GM21825 (cell line): ENCODE measurements at regions not wholly inside any gene's neighbourhood (a gene's known extent, or its start where the extent isn't known, plus 50 kb on each side); places are given as distances from the start of the nearest gene placed in this dataset.
"Not testable (repeated sequence)": the region's sequence is repeated elsewhere in the genome, so short reads cannot be mapped to it uniquely, and the experiment has no call there.

ENCODE experiments used
- ATAC-seq: cut with Tn5 transposase; IDR thresholded peaks from one replicate; pipeline ENCODE4 v1.9.1; 2021; ENCODE audit warnings: mild to moderate bottlenecking, moderate library complexity; ENCODE audit not compliant: unreplicated experiment

DNA sequence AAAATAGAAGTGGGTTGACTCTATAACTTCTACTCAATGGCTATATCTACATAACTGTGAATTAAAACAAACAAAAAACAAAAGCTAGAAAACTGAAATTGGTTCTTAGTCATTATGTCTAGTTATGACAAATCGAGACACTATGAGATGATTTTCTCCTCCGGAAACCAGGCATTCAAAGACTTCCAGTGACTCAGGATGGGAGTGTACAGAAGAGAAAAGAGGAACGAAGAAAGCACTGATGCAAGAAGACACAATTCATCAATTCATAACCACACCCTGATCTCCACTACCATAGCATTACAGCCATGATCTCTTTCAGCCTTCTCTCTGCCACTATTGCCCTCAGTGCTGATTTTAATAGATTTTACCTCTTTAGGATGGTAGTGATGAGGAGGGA, 253.6 kb downstream of the CBLL2 start:
- peak; percentile 99 for ATAC-seq

DNA sequence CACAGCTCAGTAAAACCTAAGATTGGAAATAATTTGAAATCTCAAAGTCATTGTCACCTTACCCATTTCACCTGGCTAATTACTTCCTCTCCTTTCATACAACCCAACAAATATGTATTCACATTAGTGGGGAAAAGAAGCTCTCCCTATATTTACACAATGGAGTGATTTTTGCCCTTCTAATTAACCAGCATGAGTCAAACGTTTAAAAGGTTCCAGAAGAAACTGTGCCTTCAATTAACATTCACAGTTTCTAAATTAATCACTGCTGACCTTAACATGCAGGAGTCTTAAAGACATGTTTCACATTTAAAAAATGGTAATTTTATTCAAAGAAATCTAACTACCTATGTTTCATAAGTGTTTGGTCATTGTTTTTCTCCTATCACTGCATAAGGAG, 254.6 kb downstream of the CBLL2 start:
- ATAC-seq: no peak

DNA sequence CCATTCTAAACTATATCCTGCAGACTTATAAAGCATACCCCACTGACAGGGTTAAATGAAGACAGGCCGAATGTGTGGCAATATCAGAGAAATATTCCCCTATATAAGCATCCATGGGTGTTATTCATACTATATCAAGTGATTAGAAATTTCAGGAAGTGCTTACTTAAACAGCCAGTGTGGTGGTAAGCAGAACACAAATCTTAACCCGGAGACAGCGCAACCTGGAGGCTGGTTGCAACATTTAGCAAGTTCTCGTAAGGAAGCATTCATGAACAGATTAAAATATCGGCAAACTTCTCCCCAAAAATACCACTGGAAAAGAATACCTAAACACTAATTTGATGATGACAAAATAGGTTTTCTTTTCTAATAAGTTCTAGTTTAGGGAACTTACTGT, 261.2 kb downstream of the CBLL2 start:
- no peak for ATAC-seq

DNA sequence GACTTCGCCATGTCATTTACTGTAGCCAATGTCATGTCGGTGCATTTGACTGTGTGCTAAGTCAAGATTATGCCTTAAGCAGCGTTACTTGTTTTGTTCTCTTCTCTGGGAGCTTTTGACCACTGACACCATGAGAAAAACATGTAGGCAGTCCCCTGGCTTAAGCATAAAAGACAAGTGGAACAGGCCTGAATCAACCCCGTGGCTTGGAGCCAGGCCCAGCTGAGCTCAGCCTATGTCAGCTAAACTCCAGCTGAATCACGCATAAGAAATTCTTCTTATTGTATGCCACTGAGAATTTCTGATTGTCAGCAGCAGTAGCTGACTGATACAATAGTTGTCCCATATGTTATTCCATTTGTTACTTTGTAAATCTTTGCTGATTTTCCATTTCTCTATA, 261.9 kb downstream of the CBLL2 start:
- no peak for ATAC-seq

DNA sequence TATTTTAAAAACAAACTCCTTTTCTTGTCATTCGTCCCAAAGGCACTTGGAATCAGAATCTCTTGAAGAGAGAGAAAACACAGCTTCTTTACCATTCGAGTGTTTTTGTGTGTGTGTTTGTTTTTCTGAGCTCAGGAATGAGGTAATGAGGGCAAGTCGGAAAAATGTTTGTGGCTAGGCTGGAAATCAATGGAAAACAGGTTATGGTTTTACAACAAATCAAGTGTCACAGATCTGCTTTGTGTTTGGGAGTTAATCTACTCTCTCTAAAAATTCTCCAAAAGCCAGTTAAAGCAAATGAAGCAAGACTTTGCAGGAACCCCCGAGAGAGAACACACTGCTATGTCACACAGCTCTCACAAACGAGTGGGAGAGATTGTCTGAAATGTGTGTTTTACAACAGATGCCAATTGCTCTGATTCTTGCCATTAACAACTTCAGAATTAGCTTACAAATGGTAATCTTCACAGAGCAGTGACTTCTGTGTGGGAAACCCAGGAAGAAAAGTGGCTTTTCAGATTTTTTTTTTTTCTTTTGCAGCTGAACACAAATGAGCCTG, 264.1 kb downstream of the CBLL2 start:
- ATAC-seq: no peak

DNA sequence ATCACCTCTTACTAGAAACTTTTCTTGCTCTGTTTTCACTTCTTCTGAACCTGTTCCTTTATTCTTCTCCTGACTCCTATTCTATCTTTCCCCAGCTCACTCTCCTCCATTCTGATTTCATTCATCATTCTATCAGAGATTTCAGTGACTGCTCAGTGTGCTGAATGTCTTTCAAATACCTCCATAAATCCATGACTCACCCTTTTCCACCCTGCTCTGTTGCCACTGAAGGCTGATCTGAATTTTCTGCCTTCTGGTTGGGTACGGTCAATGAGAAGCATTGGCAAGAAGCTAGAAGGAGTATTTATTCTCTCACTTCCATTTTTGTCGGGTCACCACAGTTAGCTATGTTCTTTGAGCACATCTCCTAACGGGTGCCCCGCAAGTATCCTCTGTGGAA, 265.9 kb downstream of the CBLL2 start:
- ATAC-seq: no peak

DNA sequence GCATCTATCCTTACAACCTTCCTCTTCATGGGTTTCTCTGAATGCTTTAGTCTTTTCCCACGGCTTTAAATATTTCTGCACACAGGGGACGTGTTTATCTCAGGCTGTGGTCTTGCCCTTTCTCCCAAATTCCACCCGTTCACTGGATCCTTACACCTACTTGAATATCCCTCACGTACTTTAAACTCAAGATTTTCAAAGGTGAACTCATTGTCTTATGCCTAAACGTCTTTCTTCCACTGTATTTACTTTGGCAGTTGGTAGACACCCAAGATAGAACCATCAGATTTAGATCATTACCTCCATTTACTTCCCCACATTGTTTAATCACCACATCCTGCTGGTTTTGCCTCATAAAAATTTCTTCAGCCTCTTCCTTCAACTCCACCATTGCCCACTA, 269.2 kb downstream of the CBLL2 start:
- no peak for ATAC-seq

DNA sequence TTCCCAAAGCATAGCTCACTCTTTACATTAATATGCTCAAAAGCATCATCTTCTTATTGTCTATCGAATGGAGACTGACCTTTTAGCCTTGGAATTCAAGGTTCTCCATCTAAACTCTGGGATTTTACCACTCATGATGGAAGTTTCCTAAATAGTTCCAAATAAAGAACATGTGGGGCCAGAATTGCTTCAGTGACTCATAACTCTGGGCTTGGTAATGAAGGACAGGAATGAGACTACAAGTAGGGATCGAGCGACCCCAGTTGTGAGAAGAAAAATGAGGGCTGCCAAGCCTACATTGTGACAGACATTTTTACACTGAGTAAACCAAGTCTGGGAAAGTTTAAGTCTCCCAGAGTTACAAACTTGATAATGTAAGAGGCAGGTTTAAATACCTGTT, 269.9 kb downstream of the CBLL2 start:
- no peak for ATAC-seq

DNA sequence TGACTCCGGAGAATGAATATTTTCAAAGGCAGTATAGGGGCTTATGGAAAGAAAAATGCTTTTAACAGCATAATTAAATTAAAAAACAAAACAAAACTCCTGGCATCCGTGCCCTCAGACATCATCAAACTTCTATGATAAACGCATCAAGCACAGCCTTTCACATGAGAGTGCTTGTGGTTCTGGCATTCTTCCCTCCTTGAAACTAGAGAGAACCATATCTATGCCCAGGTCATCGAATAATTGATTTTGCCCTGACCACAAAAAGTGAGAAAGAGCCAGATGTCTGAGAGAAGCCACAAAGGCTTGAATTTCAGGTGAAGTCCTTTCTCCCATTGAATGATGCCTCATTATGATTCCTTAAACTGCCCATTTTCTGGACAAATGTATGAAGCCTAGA, 286.8 kb downstream of the CBLL2 start:
- ATAC-seq: no peak

DNA sequence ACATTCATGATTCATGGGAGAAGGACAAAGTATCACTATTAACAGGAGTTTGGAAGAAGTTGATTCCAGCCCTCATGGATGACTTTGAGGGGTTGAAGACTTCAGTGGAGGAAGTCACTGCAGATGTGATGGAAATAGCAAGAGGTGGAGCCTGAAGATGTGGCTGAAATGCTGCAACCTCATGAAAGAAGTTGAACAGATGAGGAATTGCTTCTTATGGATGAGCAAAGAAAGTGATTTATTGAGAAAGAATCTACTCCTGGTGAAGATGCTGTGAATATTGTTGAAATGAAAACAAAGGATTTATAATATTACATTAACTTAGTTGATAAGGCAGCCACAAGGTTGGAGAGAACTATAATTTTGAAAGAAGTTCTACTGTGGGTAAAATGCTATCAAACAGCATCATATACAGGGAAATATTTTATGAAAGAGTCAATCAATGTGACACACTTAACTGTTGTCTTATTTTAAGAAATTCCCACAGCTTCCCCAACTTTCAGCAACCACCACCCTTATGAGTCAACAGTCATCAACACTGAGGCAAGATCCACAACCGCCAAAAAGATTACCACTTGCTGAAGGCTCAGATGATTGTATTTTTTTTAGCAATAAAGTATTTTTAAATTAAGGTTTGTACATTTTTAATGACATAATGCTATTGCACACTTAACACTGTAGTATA, 302.6 kb downstream of the CBLL2 start:
- no peak for ATAC-seq

DNA sequence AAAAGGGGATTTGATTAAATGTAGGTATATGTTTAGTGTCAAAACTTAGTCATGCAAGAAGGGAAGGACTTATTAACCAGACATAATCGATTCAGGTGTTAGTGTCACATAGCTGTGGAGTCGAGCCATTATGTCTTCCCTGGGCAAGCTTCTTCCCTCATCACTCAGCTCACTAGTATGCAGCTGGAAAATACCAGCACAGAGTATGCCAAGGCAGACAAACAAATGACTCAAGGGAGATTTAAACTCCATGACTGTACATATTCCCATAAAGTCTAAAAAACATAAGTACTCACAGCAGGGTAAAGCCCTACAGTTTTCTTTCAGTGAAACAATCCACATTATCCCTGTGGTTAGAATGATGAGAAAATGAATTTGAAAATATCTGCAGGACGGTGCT, 304.5 kb downstream of the CBLL2 start:
- no peak for ATAC-seq

DNA sequence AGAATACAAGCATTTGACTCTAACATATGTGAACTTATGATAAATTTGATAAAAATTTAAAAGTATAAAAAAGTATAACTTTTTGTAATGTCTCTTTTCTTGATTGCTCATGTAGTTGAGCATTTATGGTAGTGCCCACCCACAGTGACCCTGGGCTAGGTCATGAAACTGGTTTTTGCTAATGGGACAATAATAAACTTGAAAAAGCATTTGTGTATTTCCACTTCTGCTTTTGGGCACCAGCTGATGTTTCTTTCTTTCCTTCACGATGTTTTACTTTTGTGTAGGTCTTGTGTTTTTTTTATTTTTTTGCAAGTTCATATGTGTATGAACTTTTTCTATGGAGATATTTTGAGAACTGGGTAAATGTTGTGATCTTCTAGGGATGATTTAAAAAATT, 313.1 kb downstream of the CBLL2 start:
- peak; percentile 61 for ATAC-seq

DNA sequence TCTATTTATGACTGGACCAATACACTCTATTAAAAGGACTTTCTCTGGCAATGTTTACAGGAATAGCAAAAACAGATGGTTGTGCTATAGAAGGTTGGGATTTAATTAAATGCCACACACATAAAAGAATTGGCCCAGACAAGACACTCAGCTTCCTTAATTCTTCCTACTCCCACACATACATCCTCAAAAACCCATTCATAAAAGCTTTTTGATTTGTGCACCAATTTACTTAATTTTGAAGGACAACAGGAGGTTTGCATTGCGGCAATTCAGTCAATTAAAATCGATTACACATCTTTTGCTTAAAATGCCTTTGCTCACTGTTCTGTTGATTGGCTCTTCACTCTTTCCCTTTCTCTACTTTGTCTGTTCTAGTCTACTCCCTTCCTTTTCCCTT, 317.1 kb downstream of the CBLL2 start:
- ATAC-seq: no peak

DNA sequence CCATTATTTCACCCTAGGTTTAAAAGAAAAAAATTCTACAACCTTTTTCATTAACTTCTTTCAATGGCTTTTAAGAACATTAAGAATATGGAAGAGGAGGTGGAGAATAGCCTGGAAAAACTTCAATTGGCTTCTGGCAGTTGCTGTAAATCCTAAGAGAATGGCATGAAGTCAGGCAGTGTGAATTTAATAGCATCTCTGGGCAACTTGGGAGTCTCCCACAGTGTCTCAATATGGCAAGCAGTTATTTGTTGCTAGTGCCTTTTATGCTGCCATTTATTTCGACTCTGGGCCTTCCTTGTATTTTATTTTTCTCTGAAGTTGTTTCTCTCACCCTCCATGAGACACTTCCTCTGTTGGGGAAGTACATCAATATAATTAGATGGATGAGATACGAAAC, 322.1 kb downstream of the CBLL2 start:
- no peak for ATAC-seq

DNA sequence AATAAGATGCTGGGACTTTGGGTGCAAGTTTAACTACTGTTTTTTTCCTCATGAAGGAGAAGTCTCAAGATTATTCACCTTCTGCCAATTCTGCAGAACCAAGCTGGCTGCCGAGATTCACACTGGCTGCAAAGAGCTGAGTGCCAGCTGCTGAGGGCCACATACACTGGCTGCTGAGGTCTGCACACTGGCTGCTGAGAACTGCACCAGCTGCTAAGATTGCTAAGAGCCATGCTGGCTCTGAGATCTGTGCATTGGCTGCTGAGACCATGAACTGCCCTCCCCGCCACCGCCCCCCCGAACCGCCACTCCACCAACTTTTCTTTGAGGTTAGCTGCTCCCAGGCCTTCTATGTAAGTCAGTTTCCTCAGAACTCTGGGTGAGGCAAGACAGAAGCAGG, 330.3 kb downstream of the CBLL2 start:
- no peak for ATAC-seq

DNA sequence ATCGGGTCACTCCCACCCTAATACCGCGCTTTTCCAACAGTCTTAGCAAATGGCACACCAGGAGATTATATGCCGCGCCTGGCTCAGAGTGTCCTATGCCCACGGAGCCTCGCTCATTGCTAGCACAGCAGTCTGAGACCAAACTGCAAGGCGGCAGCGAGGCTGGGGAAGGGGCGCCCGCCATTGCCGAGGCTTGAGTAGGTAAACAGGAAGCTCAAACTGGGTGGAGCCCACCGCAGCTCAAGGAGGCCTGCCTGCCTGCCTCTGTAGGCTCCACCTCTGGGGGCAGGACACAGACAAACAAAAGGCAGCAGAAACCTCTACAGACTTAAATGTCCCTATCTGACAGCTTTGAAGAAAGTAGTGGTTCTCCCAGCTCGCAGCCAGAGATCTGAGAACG, 336.7 kb downstream of the CBLL2 start:
- not testable (repeated sequence) for ATAC-seq

DNA sequence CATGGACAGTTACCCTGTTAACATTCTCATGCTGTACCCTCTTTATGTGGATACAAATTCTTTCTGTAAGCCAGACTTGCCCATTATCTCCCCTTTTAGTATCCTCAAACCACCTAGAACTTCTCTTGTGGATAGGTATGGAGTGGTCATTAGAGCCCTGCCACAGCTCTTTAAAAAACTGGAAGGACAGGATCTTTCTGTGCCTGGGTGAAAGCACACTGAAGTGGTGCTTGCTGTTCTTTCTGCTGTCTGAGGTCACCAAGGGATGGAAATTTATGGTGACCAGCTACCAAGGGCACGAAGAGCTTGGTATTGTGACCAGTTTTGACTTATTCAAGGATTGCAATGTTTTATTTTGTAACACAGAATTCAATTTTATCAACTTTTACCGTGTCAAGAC, 344.2 kb downstream of the CBLL2 start:
- no peak for ATAC-seq

DNA sequence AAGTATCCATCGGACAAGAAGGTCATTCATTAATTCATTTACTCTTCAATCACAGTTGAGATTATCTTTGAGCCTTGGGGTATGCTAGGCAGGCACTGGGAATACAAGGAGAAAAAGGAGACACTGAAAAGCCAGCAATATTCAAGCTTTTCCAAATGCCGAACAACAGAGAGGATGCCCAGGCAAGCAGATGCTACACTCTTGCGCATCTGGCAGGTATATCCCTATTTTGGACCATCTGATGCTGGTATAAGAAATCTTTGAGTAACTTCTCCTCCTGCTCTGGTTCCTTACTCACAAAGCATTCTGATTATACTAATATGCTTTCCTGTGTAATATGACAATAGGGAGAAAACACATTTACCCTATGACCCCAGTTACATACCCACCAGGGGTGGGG, 354.9 kb downstream of the CBLL2 start:
- no peak for ATAC-seq

DNA sequence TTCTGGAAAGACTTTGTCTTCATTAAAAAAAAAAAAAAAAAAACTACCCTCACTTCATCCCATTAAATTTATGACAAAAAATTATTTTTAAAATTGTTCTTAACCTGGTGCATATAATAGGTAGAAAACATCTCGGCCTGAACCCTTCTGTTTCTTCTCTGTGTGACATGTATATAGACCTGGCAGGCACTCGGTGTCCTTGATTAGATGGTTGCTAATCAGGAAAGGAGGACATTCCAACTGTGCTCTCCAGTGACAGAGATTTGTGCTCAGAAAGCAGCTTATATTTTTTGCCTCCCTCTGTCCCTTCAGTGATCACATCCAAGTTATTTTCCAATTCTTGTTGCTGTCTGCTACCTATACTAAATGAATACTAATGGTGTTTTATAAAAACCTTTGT, 355.6 kb downstream of the CBLL2 start:
- no peak for ATAC-seq

DNA sequence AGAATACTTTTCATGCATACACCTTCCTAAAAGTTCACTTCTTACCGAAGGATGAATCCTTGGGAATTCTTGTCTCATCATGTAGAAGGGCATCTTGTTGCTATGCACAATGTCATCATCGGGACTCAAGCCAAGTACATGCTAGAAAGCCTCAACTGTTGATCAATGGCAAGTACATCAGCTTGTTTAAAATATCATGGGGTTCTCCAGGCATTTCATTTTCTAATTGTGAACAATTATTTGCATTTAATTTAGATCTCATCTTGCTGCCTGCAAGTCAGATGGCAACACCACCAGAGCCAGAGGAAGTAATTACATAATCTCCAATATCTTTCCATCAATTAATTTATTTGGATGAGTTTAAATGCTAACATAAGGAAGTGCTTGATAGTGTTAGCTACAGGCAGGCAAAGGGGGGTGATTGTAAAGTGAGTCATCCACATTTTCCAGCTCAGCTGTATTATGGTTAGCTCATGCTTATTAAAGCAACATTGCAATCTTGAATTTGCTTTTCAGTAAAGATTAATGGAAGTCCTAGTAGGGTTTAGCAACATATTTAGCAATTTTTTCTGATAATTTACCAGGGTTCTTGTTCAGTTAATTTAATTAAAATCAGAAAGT, 356.5 kb downstream of the CBLL2 start:
- no peak for ATAC-seq

DNA sequence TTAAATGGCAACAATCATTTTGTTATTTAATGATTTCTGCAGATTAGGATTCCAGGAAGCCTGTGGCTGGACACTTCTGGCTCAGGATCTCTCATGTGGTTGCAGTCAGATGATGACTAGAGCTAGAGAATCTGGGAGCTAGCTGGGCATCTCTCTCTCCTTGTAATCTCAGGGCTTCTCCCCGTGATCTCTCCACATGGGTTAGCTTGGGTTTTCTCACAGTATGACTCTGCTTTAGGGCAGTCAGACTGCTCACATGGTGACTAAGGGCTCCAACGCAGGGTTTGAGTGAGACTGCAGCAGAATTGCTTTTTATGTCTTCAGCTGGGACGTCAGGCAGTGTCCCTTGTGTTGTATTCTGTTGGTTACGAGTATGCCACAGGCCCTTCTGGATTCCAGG, 361.4 kb downstream of the CBLL2 start:
- ATAC-seq: no peak

DNA sequence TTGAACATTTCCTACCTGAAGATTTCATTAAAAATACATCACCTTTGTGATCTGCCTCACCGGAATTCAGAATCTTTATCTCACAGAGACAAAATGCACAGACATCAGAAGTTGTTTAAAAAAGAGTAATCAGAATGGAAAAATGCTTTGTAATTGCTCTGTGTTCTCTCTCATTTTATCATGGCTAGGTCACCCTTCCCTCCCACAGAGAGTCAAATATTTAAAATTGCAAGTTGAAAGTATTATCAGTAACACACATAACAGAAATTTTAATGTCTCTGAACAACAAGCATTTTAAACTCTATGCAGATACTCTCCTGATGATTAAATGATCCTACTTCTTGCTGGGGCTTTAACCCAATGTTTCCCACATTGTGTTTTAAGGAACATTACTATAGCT, 362.0 kb downstream of the CBLL2 start:
- ATAC-seq: no peak

DNA sequence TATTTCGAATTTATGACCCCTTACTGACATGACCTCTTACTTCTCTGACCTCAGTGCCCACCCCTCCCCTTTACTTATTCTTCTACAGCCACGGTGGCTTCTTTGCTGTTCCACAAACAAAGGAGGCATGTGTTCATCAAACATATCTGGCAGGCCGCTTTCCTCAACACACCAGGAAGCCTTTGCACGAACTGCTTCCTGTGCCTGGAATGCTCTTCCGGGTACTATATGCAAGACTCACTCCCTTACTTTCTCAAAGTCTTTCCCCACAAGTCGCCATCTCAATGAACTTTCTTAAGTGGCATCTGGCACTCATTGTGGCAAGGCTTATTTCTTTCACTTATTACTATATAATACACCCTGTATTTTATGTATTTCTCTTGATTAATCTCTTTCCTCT, 351.5 kb upstream of the DDX53 start:
- ATAC-seq: no peak
